WTC11 (cell line): ENCODE measurements at regions not wholly inside any gene's neighbourhood (a gene's known extent, or its start where the extent isn't known, plus 50 kb on each side); places are given as distances from the start of the nearest gene placed in this dataset.

Experiments used
- ATAC-seq: fragments of 200-7000 bp; cut with Tn5 transposase; 2 replicates; pipeline ENCODE4 v1.10.0; 2021; ENCODE audit warnings: mild to moderate bottlenecking, moderate library complexity
- CTCF ChIA-PET: fragments of 300-600 bp; sonication (Branson Sonifier 250); formaldehyde crosslinking; loops from one replicate; lab custom pipeline; 2021; ENCODE audit warnings: antibody characterized with exemption; lab: Charles Lee
- POLR2A ChIA-PET: fragments of 350-600 bp; sonication (Branson Sonifier 250); formaldehyde crosslinking; loops from one replicate; lab custom pipeline; 2021; ENCODE audit warnings: antibody characterized with exemption; lab: Charles Lee
- DNase-seq: peaks from one replicate; pipeline ENCODE4 v3.0.0; 2021; ENCODE audit warnings: low spot score
- H3K27ac Mint-ChIP-seq: 2 replicates; pipeline ENCODE4 v1.8.0; 2021; ENCODE audit warnings: mixed read lengths
- H3K27me3 Mint-ChIP-seq: 2 replicates; pipeline ENCODE4 v1.8.0; 2021; ENCODE audit warnings: low read depth, mild to moderate bottlenecking, moderate library complexity, mixed read lengths
- H3K36me3 Mint-ChIP-seq: 2 replicates; pipeline ENCODE4 v1.8.0; 2021; ENCODE audit warnings: mixed read lengths
- H3K4me1 Mint-ChIP-seq: 2 replicates; pipeline ENCODE4 v1.8.0; 2022; ENCODE audit warnings: mixed read lengths
- H3K4me3 Mint-ChIP-seq: 2 replicates; pipeline ENCODE4 v1.8.0; 2021; ENCODE audit warnings: mild to moderate bottlenecking, moderate library complexity, mixed read lengths
- H3K9me3 Mint-ChIP-seq: 2 replicates; pipeline ENCODE4 v1.8.0; 2021; ENCODE audit warnings: mixed read lengths
- ATF3 ChIP-seq: sonication (generic); formaldehyde crosslinking; conservative IDR thresholded peaks from 2 replicates; pipeline ENCODE4 v1.8.1; 2022; ENCODE audit warnings: mild to moderate bottlenecking, missing genetic modification reagents
- CDX4 ChIP-seq: fragments of 250-450 bp; sonication (Bioruptor Pico); IDR thresholded peaks from 2 replicates; pipeline ENCODE4 v1.9.0; 2021; ENCODE audit warnings: moderate library complexity, mild to moderate bottlenecking, inconsistent platforms, borderline replicate concordance
- CREM ChIP-seq: sonication (generic); formaldehyde crosslinking; IDR thresholded peaks from 2 replicates; pipeline ENCODE4 v1.8.1; 2022; ENCODE audit warnings: mild to moderate bottlenecking, missing genetic modification reagents, moderate library complexity
- E2F1 ChIP-seq: sonication (generic); formaldehyde crosslinking; IDR thresholded peaks from 2 replicates; pipeline ENCODE4 v1.8.0; 2022; ENCODE audit warnings: mild to moderate bottlenecking, missing genetic modification reagents
- ESRRA ChIP-seq: sonication (generic); formaldehyde crosslinking; IDR thresholded peaks from 2 replicates; pipeline ENCODE4 v1.8.1; 2022; ENCODE audit warnings: mild to moderate bottlenecking, missing genetic modification reagents, borderline replicate concordance
- ETV6 ChIP-seq: sonication (generic); formaldehyde crosslinking; IDR thresholded peaks from 2 replicates; pipeline ENCODE4 v1.8.1; 2022; ENCODE audit warnings: mild to moderate bottlenecking, missing genetic modification reagents
- GABPB1 ChIP-seq: sonication (generic); formaldehyde crosslinking; IDR thresholded peaks from 2 replicates; pipeline ENCODE4 v1.8.1; 2023; ENCODE audit warnings: mild to moderate bottlenecking, missing genetic modification reagents
- JUN ChIP-seq: sonication (generic); formaldehyde crosslinking; IDR thresholded peaks from 2 replicates; pipeline ENCODE4 v1.8.0; 2023; ENCODE audit warnings: mild to moderate bottlenecking, missing genetic modification reagents
- MXD4 ChIP-seq: fragments of 250-450 bp; sonication (Bioruptor Pico); IDR thresholded peaks from 2 replicates; pipeline ENCODE4 v1.8.0; 2021; ENCODE audit warnings: mild to moderate bottlenecking, moderate library complexity, borderline replicate concordance
- NFATC4 ChIP-seq: fragments of 250-450 bp; sonication (Bioruptor Pico); IDR thresholded peaks from 2 replicates; pipeline ENCODE4 v1.9.0; 2021; ENCODE audit warnings: mild to moderate bottlenecking
- NR3C1 ChIP-seq: sonication (generic); formaldehyde crosslinking; conservative IDR thresholded peaks from 2 replicates; pipeline ENCODE4 v1.8.1; 2023; ENCODE audit warnings: low read depth, mild to moderate bottlenecking, missing genetic modification reagents
- SMAD3 ChIP-seq: sonication (generic); formaldehyde crosslinking; IDR thresholded peaks from 2 replicates; pipeline ENCODE4 v1.8.0; 2022; ENCODE audit warnings: missing genetic modification reagents, mild to moderate bottlenecking, borderline replicate concordance
- SMAD4 ChIP-seq: sonication (generic); formaldehyde crosslinking; IDR thresholded peaks from 2 replicates; pipeline ENCODE4 v1.8.0; 2022; ENCODE audit warnings: mild to moderate bottlenecking, missing genetic modification reagents
- TCF7 ChIP-seq: sonication (generic); formaldehyde crosslinking; IDR thresholded peaks from 2 replicates; pipeline ENCODE4 v1.8.0; 2022; ENCODE audit warnings: mild to moderate bottlenecking, low read depth, missing genetic modification reagents, moderate library complexity
- ZMAT4 ChIP-seq: fragments of 250-450 bp; sonication (Bioruptor Pico); IDR thresholded peaks from 2 replicates; pipeline ENCODE4 v1.9.0; 2021; ENCODE audit warnings: mild to moderate bottlenecking
- ZNF423 ChIP-seq: fragments of 250-450 bp; sonication (Bioruptor Pico); IDR thresholded peaks from 2 replicates; pipeline ENCODE4 v2.1.2; 2022; ENCODE audit warnings: mild to moderate bottlenecking, moderate library complexity
- ZNF425 ChIP-seq: fragments of 250-450 bp; sonication (Bioruptor Pico); conservative IDR thresholded peaks from 2 replicates; pipeline ENCODE4 v1.9.0; 2021; ENCODE audit warnings: mild to moderate bottlenecking
- TF ChIP-seq, protein P1 (sequence below): sonication (generic); formaldehyde crosslinking; conservative IDR thresholded peaks from 2 replicates; pipeline ENCODE4 v1.8.1; 2023; ENCODE audit warnings: mild to moderate bottlenecking, low read depth, missing genetic modification reagents, moderate library complexity
- TF ChIP-seq, protein P2 (sequence below): sonication (generic); formaldehyde crosslinking; IDR thresholded peaks from 2 replicates; pipeline ENCODE4 v1.8.0; 2022; ENCODE audit warnings: mild to moderate bottlenecking, missing genetic modification reagents

DNA sequence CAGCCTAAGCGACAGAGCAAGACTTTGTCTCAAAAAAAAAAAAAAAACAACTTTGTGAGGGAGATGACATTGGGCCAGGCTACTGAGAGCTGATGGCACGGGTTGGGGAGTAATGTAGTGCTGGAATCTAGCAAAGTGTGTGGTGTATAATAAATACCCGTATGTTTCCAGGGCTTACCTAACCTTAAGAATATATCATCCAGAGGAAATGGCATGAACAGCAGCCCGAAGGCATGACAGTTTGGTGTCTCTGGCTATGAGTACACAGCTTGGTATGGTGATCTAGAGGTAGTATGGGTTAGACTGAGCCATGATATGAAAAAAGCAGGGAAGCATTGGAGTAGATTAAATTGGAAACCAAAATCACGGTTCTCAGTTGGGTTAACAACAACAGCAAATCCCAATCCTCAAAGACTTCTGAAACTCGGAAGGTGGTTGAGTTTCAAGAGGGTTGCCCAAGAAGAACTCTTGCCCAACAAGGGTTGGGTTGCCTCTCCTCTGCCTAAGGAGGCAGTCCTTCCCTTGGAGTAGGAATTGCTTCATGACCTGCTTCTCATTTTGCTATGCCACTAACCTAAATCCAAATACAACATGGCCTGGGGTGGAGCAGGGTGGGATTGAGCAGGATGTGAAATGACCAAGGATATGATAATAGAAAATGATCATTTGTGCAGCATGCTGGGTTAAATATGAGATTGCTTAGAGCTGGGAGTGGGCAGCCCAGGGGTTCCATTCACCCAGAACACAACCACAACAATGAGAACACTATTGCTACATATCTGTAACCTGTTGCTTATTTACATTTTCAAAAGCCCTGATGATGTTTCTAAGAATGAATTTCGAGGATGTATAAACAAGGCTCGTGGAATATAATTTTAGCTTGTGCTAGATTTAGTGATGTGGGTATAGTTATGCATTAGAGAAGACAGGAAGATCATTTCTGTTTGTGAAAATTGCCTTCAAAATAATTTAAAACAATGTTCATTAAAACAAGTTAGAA lies 64.6 kb upstream of the ZFR start:
- no peaks in the 10 kb centered on the region for H3K36me3 Mint-ChIP-seq
- no peak for ATAC-seq
- CTCF ChIA-PET, result interaction anchor here (1.2 kb wide), 1 partner anchor 19 kb away, joined by 4 read pairs; no protein-coding TSS in a partner anchor

GRCh38 chr5:32507738-32508434 lies 63.3 kb upstream of the ZFR start:
- Mint-ChIP-seq H3K27ac (no peak overlapping the region), H3K27me3 (peaks cover 52% of the 10 kb centered on the region), H3K4me3 (no peak overlapping the region), H3K36me3 (no peaks in the 10 kb centered on the region), H3K9me3 (no peaks in the 10 kb centered on the region), H3K4me1 (peaks cover 40% of the 10 kb centered on the region)
- ChIA-PET CTCF (interaction anchor here (0.7 to 1.6 kb wide), 3 partner anchors 19 to 82 kb away, joined by 3 to 15 read pairs (median 4); no protein-coding TSS in a partner anchor), POLR2A (no interaction called here)
- DNase-seq, result no peak
- ATAC-seq, result no peak
- TF ChIP-seq ATF3 (CRISPR knock-in tag) (no peak), MXD4 (CRISPR knock-in tag) (no peak), NR3C1 (CRISPR knock-in tag) (no peak), TCF7 (CRISPR knock-in tag) (no peak), CDX4 (CRISPR knock-in tag) (no peak), ETV6 (CRISPR knock-in tag) (no peak), ZNF425 (CRISPR knock-in tag) (no peak)

More for the DNA sequence above, 64.6 kb upstream of the ZFR start:
- POLR2A ChIA-PET, result no interaction called here
- Mint-ChIP-seq H3K4me3 (no peak overlapping the region), H3K4me1 (peaks cover 40% of the 10 kb centered on the region), H3K27me3 (peaks cover 40% of the 10 kb centered on the region), H3K9me3 (no peaks in the 10 kb centered on the region), H3K27ac (no peak overlapping the region)
- DNase-seq, result no peak
- TF ChIP-seq ESRRA (CRISPR knock-in tag) (no peak), JUN (CRISPR knock-in tag) (no peak), NR3C1 (CRISPR knock-in tag) (no peak), ZNF425 (CRISPR knock-in tag) (no peak), CREM (CRISPR knock-in tag) (no peak), GABPB1 (CRISPR knock-in tag) (no peak), SMAD3 (CRISPR knock-in tag) (no peak), E2F1 (CRISPR knock-in tag) (no peak), ZMAT4 (CRISPR knock-in tag) (no peak), SMAD4 (no peak), NFATC4 (CRISPR knock-in tag) (no peak), ZNF423 (CRISPR knock-in tag) (no peak)
- TF ChIP-seq, protein P1, sequence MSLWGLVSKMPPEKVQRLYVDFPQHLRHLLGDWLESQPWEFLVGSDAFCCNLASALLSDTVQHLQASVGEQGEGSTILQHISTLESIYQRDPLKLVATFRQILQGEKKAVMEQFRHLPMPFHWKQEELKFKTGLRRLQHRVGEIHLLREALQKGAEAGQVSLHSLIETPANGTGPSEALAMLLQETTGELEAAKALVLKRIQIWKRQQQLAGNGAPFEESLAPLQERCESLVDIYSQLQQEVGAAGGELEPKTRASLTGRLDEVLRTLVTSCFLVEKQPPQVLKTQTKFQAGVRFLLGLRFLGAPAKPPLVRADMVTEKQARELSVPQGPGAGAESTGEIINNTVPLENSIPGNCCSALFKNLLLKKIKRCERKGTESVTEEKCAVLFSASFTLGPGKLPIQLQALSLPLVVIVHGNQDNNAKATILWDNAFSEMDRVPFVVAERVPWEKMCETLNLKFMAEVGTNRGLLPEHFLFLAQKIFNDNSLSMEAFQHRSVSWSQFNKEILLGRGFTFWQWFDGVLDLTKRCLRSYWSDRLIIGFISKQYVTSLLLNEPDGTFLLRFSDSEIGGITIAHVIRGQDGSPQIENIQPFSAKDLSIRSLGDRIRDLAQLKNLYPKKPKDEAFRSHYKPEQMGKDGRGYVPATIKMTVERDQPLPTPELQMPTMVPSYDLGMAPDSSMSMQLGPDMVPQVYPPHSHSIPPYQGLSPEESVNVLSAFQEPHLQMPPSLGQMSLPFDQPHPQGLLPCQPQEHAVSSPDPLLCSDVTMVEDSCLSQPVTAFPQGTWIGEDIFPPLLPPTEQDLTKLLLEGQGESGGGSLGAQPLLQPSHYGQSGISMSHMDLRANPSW (CRISPR knock-in tag), result no peak
- TF ChIP-seq, protein P2, sequence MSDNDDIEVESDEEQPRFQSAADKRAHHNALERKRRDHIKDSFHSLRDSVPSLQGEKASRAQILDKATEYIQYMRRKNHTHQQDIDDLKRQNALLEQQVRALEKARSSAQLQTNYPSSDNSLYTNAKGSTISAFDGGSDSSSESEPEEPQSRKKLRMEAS, result no peak
